Activated naive CD4-positive, alpha-beta T cell treated with anti-CD3 and anti-CD28 coated beads, Interleukin-2, amount 50 U/mL, for 24 hours (primary cell): ENCODE measurements at regions not wholly inside any gene's neighbourhood (a gene's known extent, or its start where the extent isn't known, plus 50 kb on each side); places are given as distances from the start of the nearest gene placed in this dataset.
A peak's percentile ranks its signal among the peaks of the same experiment; 100 is the strongest.
"Not testable (repeated sequence)": the region's sequence is repeated elsewhere in the genome, so short reads cannot be mapped to it uniquely, and the experiment has no call there.

Experiments used
- H3K27ac Mint-ChIP-seq: one replicate; pipeline ENCODE4 v1.8.0; 2021; ENCODE audit warnings: mild to moderate bottlenecking, mixed read lengths
- H3K27me3 Mint-ChIP-seq: one replicate; pipeline ENCODE4 v1.8.0; 2021; ENCODE audit warnings: mixed read lengths
- H3K36me3 Mint-ChIP-seq: one replicate; pipeline ENCODE4 v1.8.0; 2021; ENCODE audit warnings: mixed read lengths
- H3K4me1 Mint-ChIP-seq: one replicate; pipeline ENCODE4 v1.8.0; 2021; ENCODE audit warnings: mixed read lengths
- H3K4me3 Mint-ChIP-seq: one replicate; pipeline ENCODE4 v1.8.0; 2021; ENCODE audit warnings: mild to moderate bottlenecking, mixed read lengths
- H3K9me3 Mint-ChIP-seq: one replicate; pipeline ENCODE4 v1.8.0; 2021; ENCODE audit warnings: mixed read lengths

GRCh38 chr1:208975456-208975855 lies 608.1 kb upstream of the CAMK1G start:
- Mint-ChIP-seq H3K4me1 (no peaks in the 10 kb centered on the region), H3K4me3 (no peak overlapping the region), H3K36me3 (no peaks in the 10 kb centered on the region), H3K27me3 (peaks cover 2% of the 10 kb centered on the region), H3K9me3 (no peaks in the 10 kb centered on the region), H3K27ac (no peak overlapping the region)

- peaks cover 2% of the 10 kb centered on the region for H3K27me3 Mint-ChIP-seq
Observed at GRCh38 chr1:208977012-208977411, 606.5 kb upstream of the CAMK1G start.

GRCh38 chr1:208977638-208978256 lies 605.8 kb upstream of the CAMK1G start:
- Mint-ChIP-seq H3K27ac (no peak overlapping the region), H3K4me1 (no peaks in the 10 kb centered on the region), H3K36me3 (no peaks in the 10 kb centered on the region), H3K9me3 (no peaks in the 10 kb centered on the region), H3K27me3 (peaks cover 2% of the 10 kb centered on the region), H3K4me3 (no peak overlapping the region)

More at GRCh38 chr1:208977012-208977411, 606.5 kb upstream of the CAMK1G start:
- Mint-ChIP-seq H3K4me1 (no peaks in the 10 kb centered on the region), H3K9me3 (no peaks in the 10 kb centered on the region), H3K4me3 (no peak overlapping the region), H3K27ac (no peak overlapping the region), H3K36me3 (no peaks in the 10 kb centered on the region)

GRCh38 chr1:208979776-208980175 lies 603.7 kb upstream of the CAMK1G start:
- no peak overlapping the region for H3K27ac Mint-ChIP-seq
- H3K4me1 Mint-ChIP-seq = no peaks in the 10 kb centered on the region
- peaks cover 2% of the 10 kb centered on the region for H3K27me3 Mint-ChIP-seq
- no peaks in the 10 kb centered on the region for H3K9me3 Mint-ChIP-seq
- no peaks in the 10 kb centered on the region for H3K36me3 Mint-ChIP-seq
- H3K4me3 Mint-ChIP-seq = no peak overlapping the region

GRCh38 chr1:208980605-208981004 lies 602.9 kb upstream of the CAMK1G start:
- Mint-ChIP-seq H3K9me3 (no peaks in the 10 kb centered on the region), H3K27me3 (peaks cover 2% of the 10 kb centered on the region), H3K4me1 (no peaks in the 10 kb centered on the region), H3K4me3 (no peak overlapping the region), H3K27ac (no peak overlapping the region), H3K36me3 (no peaks in the 10 kb centered on the region)

GRCh38 chr1:208985231-208985630 lies 598.3 kb upstream of the CAMK1G start:
- Mint-ChIP-seq H3K4me1 (peaks cover 22% of the 10 kb centered on the region), H3K27me3 (no peaks in the 10 kb centered on the region), H3K27ac (no peak overlapping the region), H3K9me3 (no peaks in the 10 kb centered on the region), H3K4me3 (no peak overlapping the region), H3K36me3 (peaks cover 2% of the 10 kb centered on the region)

GRCh38 chr1:208988811-208989222 lies 594.7 kb upstream of the CAMK1G start:
- Mint-ChIP-seq H3K27me3 (no peaks in the 10 kb centered on the region), H3K4me1 (peaks cover 22% of the 10 kb centered on the region), H3K36me3 (peaks cover 3% of the 10 kb centered on the region), H3K27ac (peak overlapping the region; percentile 14), H3K4me3 (peak overlapping the region; percentile 77), H3K9me3 (no peaks in the 10 kb centered on the region)

- Mint-ChIP-seq H3K4me1 (peaks cover 22% of the 10 kb centered on the region), H3K36me3 (peaks cover 3% of the 10 kb centered on the region), H3K27ac (no peak overlapping the region), H3K9me3 (no peaks in the 10 kb centered on the region), H3K27me3 (no peaks in the 10 kb centered on the region), H3K4me3 (no peak overlapping the region)
Observed at GRCh38 chr1:208990456-208990855, 593.1 kb upstream of the CAMK1G start.

GRCh38 chr1:208997053-208997452 lies 586.5 kb upstream of the CAMK1G start:
- H3K36me3 Mint-ChIP-seq, H3K27ac Mint-ChIP-seq, H3K27me3 Mint-ChIP-seq, H3K4me1 Mint-ChIP-seq, H3K9me3 Mint-ChIP-seq, H3K4me3 Mint-ChIP-seq: not testable (repeated sequence)

GRCh38 chr1:208997726-208998312 lies 585.7 kb upstream of the CAMK1G start:
- Mint-ChIP-seq H3K36me3 (no peaks in the 10 kb centered on the region), H3K4me1 (no peaks in the 10 kb centered on the region), H3K27ac (no peak overlapping the region), H3K9me3 (no peaks in the 10 kb centered on the region), H3K4me3 (no peak overlapping the region), H3K27me3 (no peaks in the 10 kb centered on the region)

GRCh38 chr1:209008586-209008985 lies 574.9 kb upstream of the CAMK1G start:
- no peaks in the 10 kb centered on the region for H3K36me3 Mint-ChIP-seq
- H3K9me3 Mint-ChIP-seq = no peaks in the 10 kb centered on the region
- H3K27me3 Mint-ChIP-seq = peaks cover 2% of the 10 kb centered on the region
- no peak overlapping the region for H3K4me3 Mint-ChIP-seq
- no peak overlapping the region for H3K27ac Mint-ChIP-seq
- H3K4me1 Mint-ChIP-seq = no peaks in the 10 kb centered on the region

- Mint-ChIP-seq H3K4me3 (no peak overlapping the region), H3K4me1 (no peaks in the 10 kb centered on the region), H3K27ac (no peak overlapping the region), H3K36me3 (no peaks in the 10 kb centered on the region), H3K27me3 (no peaks in the 10 kb centered on the region), H3K9me3 (peaks cover 3% of the 10 kb centered on the region)
Observed at GRCh38 chr1:209010475-209011230, 572.9 kb upstream of the CAMK1G start.

GRCh38 chr1:209012443-209013196 lies 570.9 kb upstream of the CAMK1G start:
- H3K4me1 Mint-ChIP-seq = no peaks in the 10 kb centered on the region
- H3K27ac Mint-ChIP-seq = no peak overlapping the region
- H3K9me3 Mint-ChIP-seq = peaks cover 9% of the 10 kb centered on the region
- no peaks in the 10 kb centered on the region for H3K36me3 Mint-ChIP-seq
- no peak overlapping the region for H3K4me3 Mint-ChIP-seq
- H3K27me3 Mint-ChIP-seq = no peaks in the 10 kb centered on the region

GRCh38 chr1:209015092-209015491 lies 568.4 kb upstream of the CAMK1G start:
- H3K9me3 Mint-ChIP-seq = peaks cover 14% of the 10 kb centered on the region
- H3K4me1 Mint-ChIP-seq = no peaks in the 10 kb centered on the region
- peaks cover 2% of the 10 kb centered on the region for H3K36me3 Mint-ChIP-seq
- H3K4me3 Mint-ChIP-seq = no peak overlapping the region
- peaks cover 5% of the 10 kb centered on the region for H3K27me3 Mint-ChIP-seq
- H3K27ac Mint-ChIP-seq = no peak overlapping the region

GRCh38 chr1:209021622-209022021 lies 561.9 kb upstream of the CAMK1G start:
- H3K9me3 Mint-ChIP-seq = peaks cover 14% of the 10 kb centered on the region
- H3K27ac Mint-ChIP-seq = no peak overlapping the region
- H3K27me3 Mint-ChIP-seq = peaks cover 11% of the 10 kb centered on the region
- no peak overlapping the region for H3K4me3 Mint-ChIP-seq
- no peaks in the 10 kb centered on the region for H3K4me1 Mint-ChIP-seq
- peaks cover 5% of the 10 kb centered on the region for H3K36me3 Mint-ChIP-seq

GRCh38 chr1:209023790-209024189 lies 559.7 kb upstream of the CAMK1G start:
- Mint-ChIP-seq H3K9me3 (peaks cover 15% of the 10 kb centered on the region), H3K36me3 (peaks cover 5% of the 10 kb centered on the region), H3K4me3 (no peak overlapping the region), H3K4me1 (no peaks in the 10 kb centered on the region), H3K27ac (no peak overlapping the region), H3K27me3 (peaks cover 11% of the 10 kb centered on the region)
